ENCODE measurements at regions not wholly inside any gene's neighbourhood (a gene's known extent, or its start where the extent isn't known, plus 50 kb on each side); places are given as distances from the start of the nearest gene placed in this dataset.

DNA sequence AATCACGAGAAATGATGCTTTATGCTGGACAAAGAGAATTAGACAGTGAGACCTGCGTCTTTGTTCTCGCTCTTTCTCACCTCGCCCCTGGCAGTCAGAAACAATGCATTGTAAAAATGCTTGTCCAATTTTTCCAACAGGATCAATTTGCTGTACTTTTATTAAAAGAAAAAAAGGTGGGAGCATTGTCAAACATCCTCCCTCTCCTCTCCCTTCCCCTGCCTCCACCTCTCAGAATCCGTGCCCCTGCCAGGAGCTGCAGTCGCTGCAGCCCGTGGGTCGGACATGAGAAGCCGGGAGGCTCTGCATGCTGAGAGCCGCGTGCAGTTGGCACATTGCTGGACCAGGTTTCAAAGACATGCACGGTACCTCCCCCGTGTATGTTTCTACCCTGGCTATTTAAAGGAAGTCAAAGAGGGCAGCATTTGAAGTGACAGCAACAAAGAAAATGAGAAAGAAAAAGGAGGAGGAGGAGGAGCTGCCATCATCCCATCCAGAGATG lies 161.0 kb upstream of the KAZN start:
- Histone ChIP-seq H3K4me2 (ENCODE audit: low read length) (no peak overlapping the region), H3K36me3 (ENCODE audit: control insufficient read depth, insufficient read depth, low read length) (no peaks in the 10 kb centered on the region), H3K79me2 (no peaks in the 10 kb centered on the region), H3K4me1 (no peaks in the 10 kb centered on the region), H3K27me3 (ENCODE audit: control insufficient read depth, insufficient read depth, low read length) (no peaks in the 10 kb centered on the region), H2AFZ (no peak overlapping the region), H3K9me3 (ENCODE audit: control insufficient read depth, low read length) (no peaks in the 10 kb centered on the region), H3K9ac (no peak overlapping the region), H3K4me3 (ENCODE audit: low read depth, low read length) (no peak overlapping the region), H3K27ac (no peak overlapping the region)
- TF ChIP-seq, protein P1, sequence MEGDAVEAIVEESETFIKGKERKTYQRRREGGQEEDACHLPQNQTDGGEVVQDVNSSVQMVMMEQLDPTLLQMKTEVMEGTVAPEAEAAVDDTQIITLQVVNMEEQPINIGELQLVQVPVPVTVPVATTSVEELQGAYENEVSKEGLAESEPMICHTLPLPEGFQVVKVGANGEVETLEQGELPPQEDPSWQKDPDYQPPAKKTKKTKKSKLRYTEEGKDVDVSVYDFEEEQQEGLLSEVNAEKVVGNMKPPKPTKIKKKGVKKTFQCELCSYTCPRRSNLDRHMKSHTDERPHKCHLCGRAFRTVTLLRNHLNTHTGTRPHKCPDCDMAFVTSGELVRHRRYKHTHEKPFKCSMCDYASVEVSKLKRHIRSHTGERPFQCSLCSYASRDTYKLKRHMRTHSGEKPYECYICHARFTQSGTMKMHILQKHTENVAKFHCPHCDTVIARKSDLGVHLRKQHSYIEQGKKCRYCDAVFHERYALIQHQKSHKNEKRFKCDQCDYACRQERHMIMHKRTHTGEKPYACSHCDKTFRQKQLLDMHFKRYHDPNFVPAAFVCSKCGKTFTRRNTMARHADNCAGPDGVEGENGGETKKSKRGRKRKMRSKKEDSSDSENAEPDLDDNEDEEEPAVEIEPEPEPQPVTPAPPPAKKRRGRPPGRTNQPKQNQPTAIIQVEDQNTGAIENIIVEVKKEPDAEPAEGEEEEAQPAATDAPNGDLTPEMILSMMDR (IDR thresholded peaks at IDR 0.05): no peak

DNA sequence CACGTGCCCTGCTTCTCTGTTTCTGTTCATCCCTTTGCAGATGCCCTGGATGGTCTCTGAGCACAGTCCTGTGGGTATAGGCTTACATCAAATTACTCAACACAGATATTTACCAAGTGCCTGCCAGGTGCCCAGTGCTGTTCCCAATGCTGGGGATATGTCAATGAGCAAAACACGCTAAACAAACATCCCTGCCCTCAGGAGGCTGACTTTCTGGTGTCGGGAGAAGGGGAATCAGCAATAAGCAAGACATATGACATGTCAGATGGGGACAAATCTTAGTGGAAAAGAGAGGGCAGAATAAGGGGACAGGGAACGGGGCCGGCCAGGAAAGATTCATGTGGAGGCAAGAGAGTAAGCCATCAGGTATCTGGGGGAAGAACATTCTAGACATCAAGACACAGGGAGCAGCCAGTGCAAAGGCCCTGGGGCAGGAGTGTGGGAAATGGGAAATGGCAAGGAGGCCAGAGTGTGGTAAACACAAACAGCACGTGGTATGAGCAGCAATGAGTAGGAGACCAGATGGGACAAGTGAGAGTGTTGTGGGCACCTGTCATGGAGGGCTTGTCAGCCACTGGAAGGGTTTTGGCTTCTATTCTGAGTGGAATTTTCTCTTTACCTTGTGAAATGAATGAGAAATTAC lies 160.2 kb upstream of the KAZN start:
- Histone ChIP-seq H3K27ac (no peak overlapping the region), H3K36me3 (ENCODE audit: control insufficient read depth, insufficient read depth, low read length) (no peaks in the 10 kb centered on the region), H3K27me3 (ENCODE audit: control insufficient read depth, insufficient read depth, low read length) (no peaks in the 10 kb centered on the region), H3K4me2 (ENCODE audit: low read length) (no peak overlapping the region), H3K79me2 (no peaks in the 10 kb centered on the region), H3K4me1 (no peaks in the 10 kb centered on the region), H3K9me3 (ENCODE audit: control insufficient read depth, low read length) (no peaks in the 10 kb centered on the region), H3K9ac (no peak overlapping the region), H2AFZ (no peak overlapping the region), H3K4me3 (ENCODE audit: low read depth, low read length) (no peak overlapping the region)
- TF ChIP-seq, protein P1 (IDR thresholded peaks at IDR 0.05): no peak

DNA sequence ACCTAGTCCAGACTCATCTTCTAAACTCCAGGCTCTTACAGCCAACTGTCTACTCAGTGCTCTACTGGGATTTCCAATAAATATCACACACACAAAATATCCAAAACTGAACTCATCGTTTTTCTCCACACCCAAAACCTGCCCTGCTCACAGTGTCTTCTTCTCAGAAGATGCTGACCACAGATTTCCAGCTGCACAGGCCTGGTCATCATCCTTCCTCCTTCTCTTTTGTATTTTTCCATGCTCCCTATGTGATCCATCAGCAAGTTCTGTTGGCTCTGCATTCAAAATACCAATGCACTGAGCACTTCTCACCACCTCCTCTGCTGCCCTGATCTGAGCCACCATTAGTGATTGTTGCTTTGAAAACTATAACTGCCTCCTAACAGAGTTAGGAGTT lies 159.5 kb upstream of the KAZN start:
- TF ChIP-seq, protein P1 (IDR thresholded peaks at IDR 0.05): no peak
- Histone ChIP-seq H3K9ac (no peak overlapping the region), H3K4me3 (ENCODE audit: low read depth, low read length) (no peak overlapping the region), H3K27me3 (ENCODE audit: control insufficient read depth, insufficient read depth, low read length) (no peaks in the 10 kb centered on the region), H3K9me3 (ENCODE audit: control insufficient read depth, low read length) (no peaks in the 10 kb centered on the region), H3K36me3 (ENCODE audit: control insufficient read depth, insufficient read depth, low read length) (no peaks in the 10 kb centered on the region), H3K79me2 (no peaks in the 10 kb centered on the region), H3K4me1 (no peaks in the 10 kb centered on the region), H3K4me2 (ENCODE audit: low read length) (no peak overlapping the region), H2AFZ (no peak overlapping the region), H3K27ac (no peak overlapping the region)

DNA sequence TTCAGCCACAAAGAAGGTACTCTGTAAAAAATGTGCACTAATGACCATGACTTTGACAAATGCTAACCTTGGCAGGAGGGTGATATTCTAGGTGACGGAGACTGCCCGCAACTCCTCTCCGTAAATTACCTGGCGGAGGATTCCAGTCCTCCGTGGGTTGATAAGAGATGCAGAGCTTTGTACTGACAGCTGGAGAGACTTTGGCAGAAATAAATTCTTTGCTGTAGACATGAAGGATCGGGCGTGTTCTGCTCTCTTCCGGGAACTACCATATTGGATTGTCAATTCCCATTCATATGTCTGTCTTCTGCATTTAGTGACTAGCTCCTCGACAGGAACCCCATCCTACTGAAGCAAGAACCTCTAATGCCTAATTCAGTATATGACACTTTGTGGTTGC lies 158.3 kb upstream of the KAZN start:
- no peak overlapping the region for H2AFZ ChIP-seq
- H3K4me3 ChIP-seq (ENCODE audit: low read depth, low read length): no peak overlapping the region
- H3K4me2 ChIP-seq (ENCODE audit: low read length): no peak overlapping the region
- H3K9me3 ChIP-seq (ENCODE audit: control insufficient read depth, low read length): no peaks in the 10 kb centered on the region
- no peaks in the 10 kb centered on the region for H3K4me1 ChIP-seq
- no peaks in the 10 kb centered on the region for H3K79me2 ChIP-seq
- H3K9ac ChIP-seq: no peak overlapping the region
- no peak overlapping the region for H3K27ac ChIP-seq
- no peaks in the 10 kb centered on the region for H3K36me3 ChIP-seq (ENCODE audit: control insufficient read depth, insufficient read depth, low read length)
- TF ChIP-seq, protein P1 (IDR thresholded peaks at IDR 0.05): no peak
- no peaks in the 10 kb centered on the region for H3K27me3 ChIP-seq (ENCODE audit: control insufficient read depth, insufficient read depth, low read length)

DNA sequence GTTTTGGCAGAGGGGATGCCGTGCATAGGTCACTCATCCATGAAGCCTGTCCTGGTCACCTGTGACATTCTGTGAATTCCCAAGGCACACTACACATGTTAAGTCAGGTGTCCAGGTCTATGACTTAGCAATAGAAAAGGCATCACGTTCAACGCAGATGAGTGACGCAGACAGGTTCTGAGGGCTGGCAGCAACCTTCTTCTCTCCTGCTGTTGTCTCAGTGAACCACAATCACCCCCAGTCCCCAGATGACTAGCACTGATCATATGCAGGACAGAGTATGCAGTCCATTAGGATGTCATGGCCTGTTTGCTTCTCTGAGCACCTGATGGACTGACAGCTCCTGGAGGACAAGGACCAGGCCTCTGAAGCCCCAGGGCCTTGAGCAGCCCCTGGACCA lies 157.8 kb upstream of the KAZN start:
- H3K9ac ChIP-seq: no peak overlapping the region
- H3K4me1 ChIP-seq: no peaks in the 10 kb centered on the region
- no peaks in the 10 kb centered on the region for H3K27me3 ChIP-seq (ENCODE audit: control insufficient read depth, insufficient read depth, low read length)
- H2AFZ ChIP-seq: no peak overlapping the region
- H3K9me3 ChIP-seq (ENCODE audit: control insufficient read depth, low read length): no peaks in the 10 kb centered on the region
- TF ChIP-seq, protein P1 (IDR thresholded peaks at IDR 0.05): no peak
- H3K4me2 ChIP-seq (ENCODE audit: low read length): no peak overlapping the region
- H3K27ac ChIP-seq: no peak overlapping the region
- no peaks in the 10 kb centered on the region for H3K79me2 ChIP-seq
- H3K36me3 ChIP-seq (ENCODE audit: control insufficient read depth, insufficient read depth, low read length): no peaks in the 10 kb centered on the region
- H3K4me3 ChIP-seq (ENCODE audit: low read depth, low read length): no peak overlapping the region

All from parathyroid adenoma (tissue), 2 donors.